Prostate gland (tissue), 2 donors: ENCODE measurements at regions not wholly inside any gene's neighbourhood (a gene's known extent, or its start where the extent isn't known, plus 50 kb on each side); places are given as distances from the start of the nearest gene placed in this dataset.

Experiments
- POLR2A ChIP-seq: fragments of 450-650 bp; IDR thresholded peaks from one replicate; pipeline ENCODE4 v1.6.1; 2016; ENCODE audit warnings: antibody characterized with exemption, mild to moderate bottlenecking
- TF ChIP-seq, protein P1 (sequence below), 4 experiments: fragments of 200-600 bp in 2 of 4; fragments of 450-650 bp in 2 of 4; sonication (generic) in 2 of 4; IDR thresholded peaks; 1 replicate in 3 of 4; 2 replicates in 1 of 4; pipeline ENCODE4 v1.5.1; 2016 to 2019; ENCODE audit warnings: antibody characterized with exemption in 4 of 4, mild to moderate bottlenecking in 2 of 4, moderate library complexity in 2 of 4

GRCh38 chrY:15179890-15180289 lies 655.6 kb downstream of the NLGN4Y start:
- TF ChIP-seq, protein P1, sequence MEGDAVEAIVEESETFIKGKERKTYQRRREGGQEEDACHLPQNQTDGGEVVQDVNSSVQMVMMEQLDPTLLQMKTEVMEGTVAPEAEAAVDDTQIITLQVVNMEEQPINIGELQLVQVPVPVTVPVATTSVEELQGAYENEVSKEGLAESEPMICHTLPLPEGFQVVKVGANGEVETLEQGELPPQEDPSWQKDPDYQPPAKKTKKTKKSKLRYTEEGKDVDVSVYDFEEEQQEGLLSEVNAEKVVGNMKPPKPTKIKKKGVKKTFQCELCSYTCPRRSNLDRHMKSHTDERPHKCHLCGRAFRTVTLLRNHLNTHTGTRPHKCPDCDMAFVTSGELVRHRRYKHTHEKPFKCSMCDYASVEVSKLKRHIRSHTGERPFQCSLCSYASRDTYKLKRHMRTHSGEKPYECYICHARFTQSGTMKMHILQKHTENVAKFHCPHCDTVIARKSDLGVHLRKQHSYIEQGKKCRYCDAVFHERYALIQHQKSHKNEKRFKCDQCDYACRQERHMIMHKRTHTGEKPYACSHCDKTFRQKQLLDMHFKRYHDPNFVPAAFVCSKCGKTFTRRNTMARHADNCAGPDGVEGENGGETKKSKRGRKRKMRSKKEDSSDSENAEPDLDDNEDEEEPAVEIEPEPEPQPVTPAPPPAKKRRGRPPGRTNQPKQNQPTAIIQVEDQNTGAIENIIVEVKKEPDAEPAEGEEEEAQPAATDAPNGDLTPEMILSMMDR (IDR thresholded peaks at IDR 0.05), result no peak
- no peak for TF ChIP-seq POLR2A
